GM15510 (cell line): ENCODE measurements at regions not wholly inside any gene's neighbourhood (a gene's known extent, or its start where the extent isn't known, plus 50 kb on each side); places are given as distances from the start of the nearest gene placed in this dataset.

Source experiments
- POLR2A ChIP-seq: IDR thresholded peaks from 3 replicates; pipeline ENCODE4 v1.6.1; 2011; ENCODE audit warnings: borderline replicate concordance; ENCODE audit not compliant: insufficient read length; ENCODE audit errors: extremely low read depth

- TF ChIP-seq POLR2A = no peak
Observed at GRCh38 chr7:131039355-131039762, 288.3 kb upstream of the MKLN1 start.

- TF ChIP-seq POLR2A = no peak
Observed at GRCh38 chr7:131039836-131040235, 287.8 kb upstream of the MKLN1 start.

- no peak for TF ChIP-seq POLR2A
Observed at GRCh38 chr7:131040467-131040932, 287.2 kb upstream of the MKLN1 start.

GRCh38 chr7:131042269-131043160 is 285.2 kb upstream of the MKLN1 start:
- no peak for TF ChIP-seq POLR2A

GRCh38 chr7:131045526-131045925 is 282.1 kb upstream of the MKLN1 start:
- TF ChIP-seq POLR2A = no peak

- no peak for TF ChIP-seq POLR2A
Observed at GRCh38 chr7:131046246-131046645, 281.4 kb upstream of the MKLN1 start.

- TF ChIP-seq POLR2A = no peak
Observed at GRCh38 chr7:131047651-131048304, 279.9 kb upstream of the MKLN1 start.

- no peak for TF ChIP-seq POLR2A
Observed at GRCh38 chr7:131051304-131051703, 276.4 kb upstream of the MKLN1 start.

GRCh38 chr7:131052285-131052904 is 275.3 kb upstream of the MKLN1 start:
- TF ChIP-seq POLR2A = no peak

GRCh38 chr7:131056007-131056406 is 271.7 kb upstream of the MKLN1 start:
- no peak for TF ChIP-seq POLR2A

- no peak for TF ChIP-seq POLR2A
Observed at GRCh38 chr7:131057015-131057793, 270.5 kb upstream of the MKLN1 start.

- TF ChIP-seq POLR2A = no peak
Observed at GRCh38 chr7:131057794-131058070, 269.9 kb upstream of the MKLN1 start.

GRCh38 chr7:131061158-131061557 is 266.5 kb upstream of the MKLN1 start:
- no peak for TF ChIP-seq POLR2A

GRCh38 chr7:131061818-131062217 is 265.9 kb upstream of the MKLN1 start:
- no peak for TF ChIP-seq POLR2A

- TF ChIP-seq POLR2A = no peak
Observed at GRCh38 chr7:131066635-131067034, 261.0 kb upstream of the MKLN1 start.
